ENCODE measurements at regions not wholly inside any gene's neighbourhood (a gene's known extent, or its start where the extent isn't known, plus 50 kb on each side); places are given as distances from the start of the nearest gene placed in this dataset.

DNA sequence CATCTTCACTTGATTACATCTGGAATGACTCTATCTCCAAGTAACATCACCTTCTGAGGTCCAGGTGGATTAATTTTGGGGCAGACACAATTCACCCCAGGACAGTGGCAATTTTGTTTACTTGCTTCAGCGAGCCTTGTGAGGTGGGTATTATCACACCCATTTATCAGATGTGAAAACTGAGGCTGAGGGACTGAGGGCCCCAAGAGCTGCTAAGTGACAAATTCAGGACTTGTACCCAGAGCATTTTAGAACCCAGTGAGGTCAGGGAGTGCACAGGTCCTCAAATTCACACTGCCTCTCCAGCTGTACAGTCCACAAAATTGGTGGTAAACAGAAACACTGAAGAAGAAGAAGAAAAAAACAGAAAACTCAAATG lies 125.2 kb upstream of the PMEPA1 start:
- H3K4me2 ChIP-seq (ENCODE audit: low read depth, low read length, poor library complexity, severe bottlenecking), result no peak overlapping the region
- H3K79me2 ChIP-seq (ENCODE audit: insufficient read depth, low read length), result no peaks in the 10 kb centered on the region
- no peak overlapping the region for H3K9ac ChIP-seq (ENCODE audit: low read depth, low read length, poor library complexity, severe bottlenecking)
- peaks cover 23% of the 10 kb centered on the region for H3K4me1 ChIP-seq (ENCODE audit: insufficient read depth, low read length, poor library complexity, severe bottlenecking)
- no peaks in the 10 kb centered on the region for H3K36me3 ChIP-seq (ENCODE audit: insufficient read depth, low read length)
- H3K9me2 ChIP-seq (replicated peaks; ENCODE audit: low read depth, low read length), result no peaks in the 10 kb centered on the region
- no peaks in the 10 kb centered on the region for H3K9me3 ChIP-seq (ENCODE audit: insufficient read depth, low read depth, low read length)
- H4K20me1 ChIP-seq (ENCODE audit: insufficient read depth, low read length, poor library complexity, severe bottlenecking), result no peaks in the 10 kb centered on the region
- H2AFZ ChIP-seq (ENCODE audit: low read length), result no peak overlapping the region
- no peaks in the 10 kb centered on the region for H3F3A ChIP-seq (ENCODE audit: low read depth)
- H3K27me3 ChIP-seq (ENCODE audit: insufficient read depth, low read length, poor library complexity, severe bottlenecking), result no peaks in the 10 kb centered on the region
- no peak overlapping the region for H3K4me3 ChIP-seq (ENCODE audit: low read length, poor library complexity, severe bottlenecking)
- no peak for TF ChIP-seq EZH2phosphoT487 (IDR thresholded peaks at IDR 0.05; ENCODE audit: borderline replicate concordance)
- TF ChIP-seq, protein P1, sequence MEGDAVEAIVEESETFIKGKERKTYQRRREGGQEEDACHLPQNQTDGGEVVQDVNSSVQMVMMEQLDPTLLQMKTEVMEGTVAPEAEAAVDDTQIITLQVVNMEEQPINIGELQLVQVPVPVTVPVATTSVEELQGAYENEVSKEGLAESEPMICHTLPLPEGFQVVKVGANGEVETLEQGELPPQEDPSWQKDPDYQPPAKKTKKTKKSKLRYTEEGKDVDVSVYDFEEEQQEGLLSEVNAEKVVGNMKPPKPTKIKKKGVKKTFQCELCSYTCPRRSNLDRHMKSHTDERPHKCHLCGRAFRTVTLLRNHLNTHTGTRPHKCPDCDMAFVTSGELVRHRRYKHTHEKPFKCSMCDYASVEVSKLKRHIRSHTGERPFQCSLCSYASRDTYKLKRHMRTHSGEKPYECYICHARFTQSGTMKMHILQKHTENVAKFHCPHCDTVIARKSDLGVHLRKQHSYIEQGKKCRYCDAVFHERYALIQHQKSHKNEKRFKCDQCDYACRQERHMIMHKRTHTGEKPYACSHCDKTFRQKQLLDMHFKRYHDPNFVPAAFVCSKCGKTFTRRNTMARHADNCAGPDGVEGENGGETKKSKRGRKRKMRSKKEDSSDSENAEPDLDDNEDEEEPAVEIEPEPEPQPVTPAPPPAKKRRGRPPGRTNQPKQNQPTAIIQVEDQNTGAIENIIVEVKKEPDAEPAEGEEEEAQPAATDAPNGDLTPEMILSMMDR (conservative IDR thresholded peaks at IDR 0.05; ENCODE audit: low read length), result no peak

DNA sequence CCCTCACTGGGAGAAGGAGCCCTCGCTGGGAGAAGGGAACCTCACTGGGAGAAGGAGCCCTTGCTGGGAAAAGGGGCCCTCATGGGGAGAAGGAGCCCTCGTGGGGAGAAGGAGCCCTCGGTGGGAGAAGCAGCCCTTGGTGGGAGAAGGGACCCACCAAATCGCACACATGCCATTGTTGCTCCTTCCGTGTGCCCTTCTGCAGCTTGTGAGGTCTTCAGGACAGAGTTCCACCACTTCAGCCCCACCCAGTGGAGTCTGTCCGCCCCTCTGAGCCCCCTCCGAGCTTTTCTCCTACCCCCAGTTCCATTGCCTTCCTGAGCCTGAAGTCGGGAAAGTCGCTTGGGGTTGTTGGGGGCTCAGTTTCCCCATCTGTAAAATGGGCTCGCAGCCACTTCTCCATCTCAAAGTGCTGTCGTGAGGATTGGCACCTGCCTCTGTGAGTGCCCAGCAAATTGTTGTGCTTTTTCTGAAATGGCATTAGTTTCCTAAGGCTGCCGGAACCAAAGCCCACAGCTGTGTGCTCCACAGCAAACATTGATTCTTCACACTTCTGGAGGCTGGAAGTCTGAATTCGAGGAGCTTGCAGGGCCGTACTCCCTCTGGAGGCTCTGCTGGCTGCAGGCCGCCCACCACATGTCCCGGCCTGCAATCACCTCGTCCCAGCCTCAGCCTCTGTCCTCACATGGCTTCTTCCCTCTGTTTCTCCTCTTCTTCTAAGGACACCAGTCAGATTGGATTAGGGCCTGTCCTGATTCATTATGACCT lies 124.7 kb upstream of the PMEPA1 start:
- Histone ChIP-seq H3K4me1 (ENCODE audit: insufficient read depth, low read length, poor library complexity, severe bottlenecking) (peaks cover 22% of the 10 kb centered on the region), H3F3A (ENCODE audit: low read depth) (no peaks in the 10 kb centered on the region), H3K79me2 (ENCODE audit: insufficient read depth, low read length) (no peaks in the 10 kb centered on the region), H4K20me1 (ENCODE audit: insufficient read depth, low read length, poor library complexity, severe bottlenecking) (no peaks in the 10 kb centered on the region), H2AFZ (ENCODE audit: low read length) (no peak overlapping the region), H3K9me3 (ENCODE audit: insufficient read depth, low read depth, low read length) (no peaks in the 10 kb centered on the region), H3K4me2 (ENCODE audit: low read depth, low read length, poor library complexity, severe bottlenecking) (no peak overlapping the region), H3K9ac (ENCODE audit: low read depth, low read length, poor library complexity, severe bottlenecking) (no peak overlapping the region), H3K4me3 (ENCODE audit: low read length, poor library complexity, severe bottlenecking) (no peak overlapping the region), H3K27me3 (ENCODE audit: insufficient read depth, low read length, poor library complexity, severe bottlenecking) (no peaks in the 10 kb centered on the region), H3K9me2 (replicated peaks; ENCODE audit: low read depth, low read length) (no peaks in the 10 kb centered on the region), H3K36me3 (ENCODE audit: insufficient read depth, low read length) (no peaks in the 10 kb centered on the region)
- no peak for TF ChIP-seq EZH2phosphoT487 (IDR thresholded peaks at IDR 0.05; ENCODE audit: borderline replicate concordance)

DNA sequence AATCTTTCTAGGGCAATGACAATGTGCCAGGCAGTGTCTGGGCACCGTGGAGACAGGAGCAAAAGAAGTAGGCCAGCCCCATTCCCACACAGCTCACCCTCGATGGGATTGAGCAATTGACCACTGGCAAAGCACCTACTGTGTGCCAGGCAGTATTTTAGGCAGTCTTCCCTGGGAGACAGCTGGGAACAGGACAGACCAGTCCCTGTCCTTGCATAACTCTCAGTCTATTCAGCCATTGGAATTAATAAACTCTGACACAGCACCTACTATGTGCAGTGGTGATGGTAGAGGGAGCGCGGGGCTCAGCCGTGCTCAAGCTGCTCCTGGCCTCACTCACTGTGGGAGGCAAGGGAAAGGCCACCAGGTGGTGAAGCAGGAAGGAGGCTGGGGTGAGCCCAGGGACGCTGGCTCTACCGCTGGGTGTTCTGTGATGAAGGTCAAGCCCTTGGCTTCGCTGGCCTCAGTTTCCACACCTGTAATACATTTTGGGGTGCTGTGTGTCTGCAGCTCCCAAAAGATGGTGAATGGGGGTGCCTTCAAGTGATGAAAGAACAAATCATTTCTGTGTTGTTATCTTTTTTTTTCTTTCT lies 122.3 kb upstream of the PMEPA1 start:
- no peak overlapping the region for H2AFZ ChIP-seq (ENCODE audit: low read length)
- peaks cover 8% of the 10 kb centered on the region for H3K4me1 ChIP-seq (ENCODE audit: insufficient read depth, low read length, poor library complexity, severe bottlenecking)
- no peaks in the 10 kb centered on the region for H3K27me3 ChIP-seq (ENCODE audit: insufficient read depth, low read length, poor library complexity, severe bottlenecking)
- no peaks in the 10 kb centered on the region for H4K20me1 ChIP-seq (ENCODE audit: insufficient read depth, low read length, poor library complexity, severe bottlenecking)
- H3K4me2 ChIP-seq (ENCODE audit: low read depth, low read length, poor library complexity, severe bottlenecking), result no peak overlapping the region
- H3K9me2 ChIP-seq (replicated peaks; ENCODE audit: low read depth, low read length), result no peaks in the 10 kb centered on the region
- no peak overlapping the region for H3K4me3 ChIP-seq (ENCODE audit: low read length, poor library complexity, severe bottlenecking)
- TF ChIP-seq, protein P1 (conservative IDR thresholded peaks at IDR 0.05; ENCODE audit: low read length), result no peak
- TF ChIP-seq EZH2phosphoT487 (IDR thresholded peaks at IDR 0.05; ENCODE audit: borderline replicate concordance), result no peak
- H3F3A ChIP-seq (ENCODE audit: low read depth), result no peaks in the 10 kb centered on the region
- H3K9me3 ChIP-seq (ENCODE audit: insufficient read depth, low read depth, low read length), result no peaks in the 10 kb centered on the region
- no peaks in the 10 kb centered on the region for H3K79me2 ChIP-seq (ENCODE audit: insufficient read depth, low read length)
- no peak overlapping the region for H3K9ac ChIP-seq (ENCODE audit: low read depth, low read length, poor library complexity, severe bottlenecking)
- no peaks in the 10 kb centered on the region for H3K36me3 ChIP-seq (ENCODE audit: insufficient read depth, low read length)
